ENCODE measurements at regions not wholly inside any gene's neighbourhood (a gene's known extent, or its start where the extent isn't known, plus 50 kb on each side); places are given as distances from the start of the nearest gene placed in this dataset.

DNA sequence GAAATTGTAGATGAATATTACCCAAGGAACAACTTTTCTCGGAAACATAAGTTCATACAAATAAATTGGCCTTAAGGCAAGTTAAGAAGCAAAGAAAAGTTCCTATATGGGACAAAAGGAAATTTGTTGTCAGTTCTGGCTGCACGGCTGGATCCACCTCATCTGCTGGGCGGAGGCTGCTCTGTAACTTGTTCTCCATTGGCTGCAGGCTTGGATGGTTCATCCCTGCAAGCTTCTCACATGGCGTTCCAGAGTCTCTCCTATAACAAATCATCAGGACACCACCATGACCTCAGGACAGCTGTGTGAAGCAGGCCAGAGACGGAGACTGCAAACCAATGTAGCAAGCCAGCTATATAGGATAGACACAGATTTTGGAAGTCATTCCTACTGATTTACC, 81.4 kb upstream of the DAB2 start:
- TF ChIP-seq CTCF (IDR thresholded peaks at IDR 0.05; ENCODE audit: low read length), result no peak
- TF ChIP-seq EZH2 (IDR thresholded peaks at IDR 0.05; ENCODE audit: borderline replicate concordance, low read length), result no peak
